ENCODE measurements at regions not wholly inside any gene's neighbourhood (a gene's known extent, or its start where the extent isn't known, plus 50 kb on each side); places are given as distances from the start of the nearest gene placed in this dataset.

GRCh38 chr15:70241561-70242320 is 144.0 kb upstream of the TLE3 start:
- H3K27ac ChIP-seq (ENCODE audit: low read length) = no peak overlapping the region

GRCh38 chr15:70240820-70241430 is 143.2 kb upstream of the TLE3 start:
- Histone ChIP-seq H3K9me2 (ENCODE audit: insufficient read depth, low read length) (no peaks in the 10 kb centered on the region), H3F3A (ENCODE audit: insufficient read depth, low read length, poor library complexity, severe bottlenecking) (no peaks in the 10 kb centered on the region), H3K79me2 (replicated peaks; ENCODE audit: insufficient read depth, low read length) (no peaks in the 10 kb centered on the region), H3K9ac (ENCODE audit: low read length) (no peak overlapping the region), H3K36me3 (ENCODE audit: insufficient read depth, low read length) (no peaks in the 10 kb centered on the region), H3K9me3 (ENCODE audit: low read length) (no peaks in the 10 kb centered on the region), H3K4me3 (ENCODE audit: low read length) (no peak overlapping the region), H3K27me3 (ENCODE audit: insufficient read depth, low read depth, low read length) (no peaks in the 10 kb centered on the region), H4K20me1 (ENCODE audit: insufficient read depth) (no peaks in the 10 kb centered on the region), H3K27ac (ENCODE audit: low read length) (no peak overlapping the region), H2AFZ (ENCODE audit: low read depth, low read length) (no peak overlapping the region), H3K4me2 (ENCODE audit: low read length) (no peak overlapping the region)
- no peak for TF ChIP-seq MXI1 (conservative IDR thresholded peaks at IDR 0.05; ENCODE audit: poor library complexity, severe bottlenecking)

More at GRCh38 chr15:70241561-70242320, 144.0 kb upstream of the TLE3 start:
- no peak overlapping the region for H3K9ac ChIP-seq (ENCODE audit: low read length)
- H3F3A ChIP-seq (ENCODE audit: insufficient read depth, low read length, poor library complexity, severe bottlenecking) = no peaks in the 10 kb centered on the region
- H3K9me2 ChIP-seq (ENCODE audit: insufficient read depth, low read length) = no peaks in the 10 kb centered on the region
- H3K36me3 ChIP-seq (ENCODE audit: insufficient read depth, low read length) = no peaks in the 10 kb centered on the region
- H4K20me1 ChIP-seq (ENCODE audit: insufficient read depth) = no peaks in the 10 kb centered on the region
- H2AFZ ChIP-seq (ENCODE audit: low read depth, low read length) = no peak overlapping the region
- H3K4me3 ChIP-seq (ENCODE audit: low read length) = no peak overlapping the region
- no peak overlapping the region for H3K4me2 ChIP-seq (ENCODE audit: low read length)
- H3K9me3 ChIP-seq (ENCODE audit: low read length) = no peaks in the 10 kb centered on the region
- no peaks in the 10 kb centered on the region for H3K79me2 ChIP-seq (replicated peaks; ENCODE audit: insufficient read depth, low read length)
- no peak for TF ChIP-seq RAD21 (conservative IDR thresholded peaks at IDR 0.05)
- TF ChIP-seq POLR2AphosphoS5 (IDR thresholded peaks at IDR 0.05) = no peak
- TF ChIP-seq EP300 (conservative IDR thresholded peaks at IDR 0.05; ENCODE audit: poor library complexity, severe bottlenecking) = no peak
- TF ChIP-seq SMC3 (conservative IDR thresholded peaks at IDR 0.05; ENCODE audit: poor library complexity) = no peak
- H3K27me3 ChIP-seq (ENCODE audit: insufficient read depth, low read depth, low read length) = no peaks in the 10 kb centered on the region

- H3K9ac ChIP-seq (ENCODE audit: low read length) = no peak overlapping the region
- no peak overlapping the region for H2AFZ ChIP-seq (ENCODE audit: low read depth, low read length)
- no peaks in the 10 kb centered on the region for H3K79me2 ChIP-seq (replicated peaks; ENCODE audit: insufficient read depth, low read length)
- no peak overlapping the region for H3K4me3 ChIP-seq (ENCODE audit: low read length)
- H3K9me3 ChIP-seq (ENCODE audit: low read length) = no peaks in the 10 kb centered on the region
- no peaks in the 10 kb centered on the region for H3K36me3 ChIP-seq (ENCODE audit: insufficient read depth, low read length)
- no peaks in the 10 kb centered on the region for H4K20me1 ChIP-seq (ENCODE audit: insufficient read depth)
- H3K4me2 ChIP-seq (ENCODE audit: low read length) = no peak overlapping the region
- no peak for TF ChIP-seq REST (IDR thresholded peaks at IDR 0.05; ENCODE audit: borderline replicate concordance)
- H3K27ac ChIP-seq (ENCODE audit: low read length) = no peak overlapping the region
- no peaks in the 10 kb centered on the region for H3K9me2 ChIP-seq (ENCODE audit: insufficient read depth, low read length)
- no peaks in the 10 kb centered on the region for H3F3A ChIP-seq (ENCODE audit: insufficient read depth, low read length, poor library complexity, severe bottlenecking)
- H3K27me3 ChIP-seq (ENCODE audit: insufficient read depth, low read depth, low read length) = no peaks in the 10 kb centered on the region
These were observed 142.4 kb upstream of the TLE3 start for GRCh38 chr15:70240082-70240481.

Measured in neural cell (in vitro differentiated cells).